H1 (cell line): ENCODE measurements at regions not wholly inside any gene's neighbourhood (a gene's known extent, or its start where the extent isn't known, plus 50 kb on each side); places are given as distances from the start of the nearest gene placed in this dataset.

Experiments used
- CTCF ChIA-PET: fragments of 300-600 bp; sonication (Branson Sonifier 250); formaldehyde crosslinking; loops from one replicate; lab custom pipeline; 2021; ENCODE audit not compliant: partially characterized antibody; lab: Charles Lee
- POLR2A ChIA-PET: fragments of 300-600 bp; sonication (Branson Sonifier 250); formaldehyde crosslinking; loops from one replicate; lab custom pipeline; 2021; ENCODE audit warnings: inconsistent platforms; ENCODE audit not compliant: partially characterized antibody; lab: Charles Lee
- DNase-seq, 2 experiments: peaks; one replicate each; pipeline versions ENCODE4 v3.0.0 to v3.0.0-alpha.2; 2010 to 2022; ENCODE audit warnings: low spot score in 2 of 2, low read depth in 1 of 2, mixed read lengths in 1 of 2
- FAIRE-seq: peaks from 2 replicates; lab custom pipeline; 2011; peaks lifted over from hg19 to GRCh38; lab: Jason Lieb, UNC
- H2AFZ ChIP-seq: 2 replicates; pipeline ENCODE4 v1.8.1; 2012; ENCODE audit warnings: low read length, inconsistent platforms
- H2AK5ac ChIP-seq: 2 replicates; pipeline ENCODE4 v1.6.1; 2013; ENCODE audit warnings: low read depth, low read length
- H2BK120ac ChIP-seq: replicated peaks from 2 replicates; pipeline ENCODE3; 2013; ENCODE audit warnings: low read depth, low read length, inconsistent platforms
- H2BK12ac ChIP-seq: 2 replicates; pipeline ENCODE4 v1.6.1; 2013; ENCODE audit warnings: low read depth, low read length
- H2BK15ac ChIP-seq: 2 replicates; pipeline ENCODE4 v1.6.1; 2013; ENCODE audit warnings: low read length
- H2BK20ac ChIP-seq: 2 replicates; pipeline ENCODE4 v1.6.1; 2013; ENCODE audit warnings: low read length
- H2BK5ac ChIP-seq: 2 replicates; pipeline ENCODE4 v1.6.1; 2013; ENCODE audit warnings: low read depth, low read length
- H3K14ac ChIP-seq: 2 replicates; pipeline ENCODE4 v1.6.1; 2013; ENCODE audit warnings: inconsistent platforms; ENCODE audit not compliant: insufficient read length
- H3K18ac ChIP-seq: 2 replicates; pipeline ENCODE4 v1.6.1; 2013; ENCODE audit warnings: low read length; ENCODE audit errors: extremely low read depth
- H3K23ac ChIP-seq: 2 replicates; pipeline ENCODE4 v1.6.1; 2013; ENCODE audit warnings: inconsistent platforms; ENCODE audit not compliant: insufficient read length
- H3K23me2 ChIP-seq: 2 replicates; pipeline ENCODE4 v1.6.1; 2013; ENCODE audit warnings: low read depth, low read length
- H3K27ac ChIP-seq: 2 replicates; pipeline ENCODE4 v1.6.1; 2011; ENCODE audit warnings: low read depth, low read length, inconsistent platforms
- H3K27me3 ChIP-seq, 4 experiments: replicated peaks in 1 of 4; 1 replicate in 1 of 4; 2 replicates in 3 of 4; pipeline versions ENCODE4 v1.6.1 to v1.8.1; 2011 to 2013; ENCODE audit warnings: low read length in 3 of 4, mild to moderate bottlenecking in 3 of 4, inconsistent platforms in 2 of 4, mixed read lengths in 2 of 4, moderate library complexity in 1 of 4; ENCODE audit not compliant: control insufficient read depth in 3 of 4, insufficient read depth in 3 of 4; ENCODE audit errors: extremely low read depth in 1 of 4
- H3K36me3 ChIP-seq, 4 experiments: 2 replicates each; pipeline versions ENCODE4 v1.6.1 to v1.8.1; 2011 to 2013; ENCODE audit warnings: mild to moderate bottlenecking in 4 of 4, low read length in 3 of 4, moderate library complexity in 2 of 4, control low read depth in 1 of 4, inconsistent platforms in 1 of 4; ENCODE audit not compliant: insufficient read depth in 4 of 4, control insufficient read depth in 2 of 4
- H3K4ac ChIP-seq: replicated peaks from 2 replicates; pipeline ENCODE3; 2013; ENCODE audit warnings: low read length, low read depth, mixed read lengths, inconsistent platforms; ENCODE audit not compliant: insufficient read length
- H3K4me1 ChIP-seq, 4 experiments: replicated peaks in 1 of 4; 1 replicate in 1 of 4; 2 replicates in 3 of 4; pipeline versions ENCODE4 v1.6.1 to v1.8.1; 2011 to 2013; ENCODE audit warnings: low read length in 3 of 4, inconsistent platforms in 2 of 4, mixed read lengths in 1 of 4; ENCODE audit not compliant: insufficient read depth in 4 of 4, control insufficient read depth in 3 of 4
- H3K4me2 ChIP-seq, 2 experiments: 2 replicates each; pipeline versions ENCODE4 v1.6.1 to v1.8.1; 2011 to 2013; ENCODE audit warnings: low read depth in 2 of 2, low read length in 2 of 2, control low read depth in 1 of 2, inconsistent platforms in 1 of 2, mild to moderate bottlenecking in 1 of 2; ENCODE audit not compliant: insufficient read depth in 1 of 2
- H3K4me3 ChIP-seq, 4 experiments: fragments of 200-600, 300-600 bp in 1 of 4; sonication (generic), shearing (Covaris generic), sonication (Bioruptor Twin) in 1 of 4; 2 replicates each; pipeline versions ENCODE4 v1.5.1 to v1.8.1; 2011 to 2016; ENCODE audit warnings: low read length in 4 of 4, low read depth in 3 of 4, control low read depth in 2 of 4, inconsistent platforms in 2 of 4, mild to moderate bottlenecking in 2 of 4, mixed read lengths in 1 of 4, moderate library complexity in 1 of 4; ENCODE audit not compliant: insufficient read depth in 2 of 4; ENCODE audit errors: extremely low read depth in 1 of 4
- H3K56ac ChIP-seq: replicated peaks from 2 replicates; pipeline ENCODE3; 2013; ENCODE audit warnings: low read depth, mild to moderate bottlenecking, mixed read lengths, low read length, inconsistent platforms; ENCODE audit not compliant: insufficient read length
- H3K79me1 ChIP-seq: 2 replicates; pipeline ENCODE4 v1.6.1; 2013; ENCODE audit warnings: low read depth, low read length, control low read depth
- H3K79me2 ChIP-seq, 2 experiments: 2 replicates each; pipeline versions ENCODE4 v1.6.1 to v1.8.1; 2012 to 2013; ENCODE audit warnings: low read length in 2 of 2, mild to moderate bottlenecking in 2 of 2, inconsistent platforms in 1 of 2; ENCODE audit not compliant: insufficient read depth in 2 of 2, control insufficient read depth in 1 of 2
- H3K9ac ChIP-seq, 4 experiments: replicated peaks in 1 of 4; 1 replicate in 1 of 4; 2 replicates in 3 of 4; pipeline versions ENCODE4 v1.6.1 to v1.8.1; 2011 to 2013; ENCODE audit warnings: low read depth in 3 of 4, low read length in 3 of 4, control low read depth in 2 of 4, mild to moderate bottlenecking in 2 of 4, moderate library complexity in 2 of 4, inconsistent platforms in 1 of 4; ENCODE audit errors: extremely low read depth in 1 of 4
- H3K9me3 ChIP-seq, 2 experiments: 2 replicates each; pipeline versions ENCODE4 v1.6.1 to v1.8.1; 2012 to 2013; ENCODE audit warnings: mild to moderate bottlenecking in 2 of 2, moderate library complexity in 2 of 2, control low read depth in 1 of 2, inconsistent platforms in 1 of 2, low read depth in 1 of 2, low read length in 1 of 2, mixed read lengths in 1 of 2; ENCODE audit not compliant: insufficient read depth in 2 of 2
- H4K20me1 ChIP-seq, 2 experiments: replicated peaks in 1 of 2; 2 replicates each; pipeline versions ENCODE3 to v1.8.1; 2011 to 2013; ENCODE audit warnings: inconsistent platforms in 2 of 2, low read length in 2 of 2, mild to moderate bottlenecking in 1 of 2; ENCODE audit not compliant: insufficient read depth in 2 of 2, control insufficient read depth in 1 of 2
- H4K5ac ChIP-seq: 2 replicates; pipeline ENCODE4 v1.6.1; 2013; ENCODE audit warnings: low read length, low read depth, mixed read lengths, inconsistent platforms; ENCODE audit not compliant: insufficient read length
- H4K8ac ChIP-seq: 2 replicates; pipeline ENCODE4 v1.8.0; 2013; ENCODE audit warnings: mild to moderate bottlenecking, moderate library complexity, low read length, inconsistent platforms; ENCODE audit not compliant: insufficient read depth; ENCODE audit errors: extremely low read depth
- H4K91ac ChIP-seq: replicated peaks from 2 replicates; pipeline ENCODE3; 2013; ENCODE audit warnings: low read length, mixed read lengths, inconsistent platforms; ENCODE audit not compliant: insufficient read length
- CBX5 ChIP-seq: fragments of 300-800, 300-1000 bp; sonication (generic); IDR thresholded peaks from 2 replicates; pipeline ENCODE4 v1.7.1; 2016; ENCODE audit warnings: antibody characterized with exemption, low read length, low read depth
- CHD1 ChIP-seq: IDR thresholded peaks from 2 replicates; pipeline ENCODE4 v1.6.1; 2012; ENCODE audit warnings: low read depth, low read length, improper control_type of control experiment
- CTCF ChIP-seq, 3 experiments: IDR thresholded peaks; 1 replicate in 2 of 3; 2 replicates in 1 of 3; pipeline versions ENCODE4 v1.5.1 to v1.6.1; 2011; ENCODE audit warnings: low read length in 3 of 3, mild to moderate bottlenecking in 3 of 3, inconsistent platforms in 2 of 3, low read depth in 1 of 3, moderate library complexity in 1 of 3; ENCODE audit not compliant: insufficient read depth in 1 of 3; ENCODE audit errors: control extremely low read depth in 1 of 3
- EZH2 ChIP-seq: fragments of 200-600 bp; sonication (generic); IDR thresholded peaks from 2 replicates; pipeline ENCODE4 v1.7.1; 2012; ENCODE audit warnings: low read depth, mild to moderate bottlenecking, moderate library complexity, low read length, inconsistent platforms; ENCODE audit not compliant: severe bottlenecking
- MAFK ChIP-seq: IDR thresholded peaks from 2 replicates; pipeline ENCODE4 v1.6.1; 2012; ENCODE audit warnings: low read depth, mild to moderate bottlenecking, improper control_type of control experiment, low read length
- POLR2AphosphoS5 ChIP-seq: IDR thresholded peaks from 2 replicates; pipeline ENCODE4 v1.6.1; 2011; ENCODE audit warnings: low read depth, low read length
- RFX5 ChIP-seq: IDR thresholded peaks from 2 replicates; pipeline ENCODE4 v1.6.1; 2011; ENCODE audit warnings: low read depth, low read length, improper control_type of control experiment, borderline replicate concordance
- RXRA ChIP-seq: IDR thresholded peaks from 2 replicates; pipeline ENCODE4 v1.6.1; 2011; ENCODE audit warnings: low read depth, mild to moderate bottlenecking, low read length, moderate library complexity; ENCODE audit not compliant: insufficient read depth
- SIN3A ChIP-seq, 2 experiments: IDR thresholded peaks in 1 of 2; conservative IDR thresholded peaks in 1 of 2; 2 replicates each; pipeline ENCODE4 v1.6.1; 2011 to 2012; ENCODE audit warnings: low read length in 2 of 2, improper control_type of control experiment in 1 of 2, low read depth in 1 of 2, mild to moderate bottlenecking in 1 of 2
- SP1 ChIP-seq: IDR thresholded peaks from 2 replicates; pipeline ENCODE4 v1.6.1; 2011; ENCODE audit warnings: low read depth, low read length
- TAF1 ChIP-seq: IDR thresholded peaks from 2 replicates; pipeline ENCODE4 v1.6.1; 2011; ENCODE audit warnings: mild to moderate bottlenecking, low read depth, low read length
- WGBS, 2 experiments: shearing (Covaris generic) in 1 of 2; methylation state at CpG; one replicate each; pipeline versions ENCODE4 v1.1.6 to v1.1.7; 2013 to 2015; ENCODE audit warnings: low lambda C conversion rate in 2 of 2, mixed read lengths in 2 of 2, inconsistent platforms in 1 of 2, low coverage in 1 of 2, missing lambda C conversion rate in 1 of 2; ENCODE audit not compliant: insufficient replicate concordance in 2 of 2, insufficient coverage in 1 of 2, insufficient read length in 1 of 2; ENCODE audit errors: extremely low coverage in 1 of 2, missing lambda C conversion rate in 1 of 2; 5-methylcytosine and 5-hydroxymethylcytosine counted together
- TF ChIP-seq, protein P1 (sequence below): IDR thresholded peaks from 2 replicates; pipeline ENCODE4 v1.6.1; 2012; ENCODE audit warnings: inconsistent platforms

DNA sequence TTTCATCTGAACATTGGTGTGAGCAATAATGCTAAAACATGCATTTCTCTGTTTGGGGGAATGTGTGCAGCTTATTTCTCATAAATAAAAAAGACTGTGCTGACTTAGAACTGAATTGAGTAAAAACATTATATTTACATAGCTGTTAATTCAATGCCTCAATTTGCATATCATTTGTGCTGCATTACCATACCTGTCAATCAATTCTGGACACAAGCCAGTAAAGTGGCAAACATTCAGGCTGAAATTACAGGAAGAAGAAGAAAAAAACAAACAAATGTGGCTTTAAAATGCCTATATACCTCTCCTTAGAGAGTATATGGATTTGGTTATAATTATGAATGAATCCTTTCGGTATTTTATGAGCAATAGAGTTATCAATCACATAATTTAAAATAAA, 380.1 kb upstream of the GBE1 start:
- no peak overlapping the region for H3K27ac ChIP-seq
- no peak overlapping the region for H4K91ac ChIP-seq
- no peak overlapping the region for H2BK20ac ChIP-seq
- no peak overlapping the region for H4K8ac ChIP-seq
- H3K56ac ChIP-seq = no peak overlapping the region
- no peak overlapping the region for H3K14ac ChIP-seq
- no peaks in the 10 kb centered on the region for H3K79me2 ChIP-seq
- H2BK12ac ChIP-seq = no peak overlapping the region
- H3K23ac ChIP-seq = no peak overlapping the region
- WGBS, 2 experiments = 94% methylated on average over 1 of the region's 1 CpG; no CpG with 5 or more reads in 1 of the 2 experiments
- no peak overlapping the region for H2AK5ac ChIP-seq
- no peak overlapping the region for H2BK5ac ChIP-seq
- peaks cover 0 to 7% of the 10 kb centered on the region in 2 experiments; a peak in 1 of 4 replicates for H3K9me3 ChIP-seq
- no peaks in the 10 kb centered on the region for H4K20me1 ChIP-seq
- no peaks in the 10 kb centered on the region for H3K36me3 ChIP-seq
- H2BK15ac ChIP-seq = no peak overlapping the region
- no peak overlapping the region for H2AFZ ChIP-seq
- H3K4ac ChIP-seq = no peak overlapping the region
- H3K23me2 ChIP-seq = no peaks in the 10 kb centered on the region
- no peak overlapping the region for H2BK120ac ChIP-seq
- H3K4me3 ChIP-seq = no peak overlapping the region
- H3K18ac ChIP-seq = no peak overlapping the region
- H3K27me3 ChIP-seq = no peaks in the 10 kb centered on the region
- FAIRE-seq (no peak), DNase-seq (no peak)
- H4K5ac ChIP-seq = no peak overlapping the region
- ChIA-PET CTCF (interaction anchor here (4.9 kb wide), 1 partner anchor 9 kb away, joined by 28 read pairs; no protein-coding TSS in a partner anchor), POLR2A (no interaction called here)
- no peak overlapping the region for H3K4me2 ChIP-seq
- no peak overlapping the region for H3K9ac ChIP-seq
- 0 out of 7 replicates have a peak, but pooled peaks cover 0 to 2% (median 0%) of the 10 kb centered on the region in 4 experiments for H3K4me1 ChIP-seq
- H3K79me1 ChIP-seq = no peaks in the 10 kb centered on the region
- TF ChIP-seq MAFK (no peak), RFX5 (no peak), CHD1 (no peak), EZH2 (no peak), POLR2AphosphoS5 (no peak), CBX5 (no peak), TAF1 (no peak), SP1 (no peak), CTCF (IDR thresholded peaks at IDR 0.05; ENCODE audit: control extremely low read depth in 1 of 3, insufficient read depth in 1 of 3, low read depth in 1 of 3, low read length in 3 of 3) (no peak), SIN3A (conservative IDR thresholded peaks at IDR 0.05 in 1 of 2, IDR thresholded peaks at IDR 0.05 in 1 of 2; ENCODE audit: low read depth in 1 of 2, low read length in 2 of 2) (no peak), RXRA (no peak)
- TF ChIP-seq, protein P1, sequence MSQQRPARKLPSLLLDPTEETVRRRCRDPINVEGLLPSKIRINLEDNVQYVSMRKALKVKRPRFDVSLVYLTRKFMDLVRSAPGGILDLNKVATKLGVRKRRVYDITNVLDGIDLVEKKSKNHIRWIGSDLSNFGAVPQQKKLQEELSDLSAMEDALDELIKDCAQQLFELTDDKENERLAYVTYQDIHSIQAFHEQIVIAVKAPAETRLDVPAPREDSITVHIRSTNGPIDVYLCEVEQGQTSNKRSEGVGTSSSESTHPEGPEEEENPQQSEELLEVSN = no peak
